Mucosa of descending colon (tissue), 3 donors: ENCODE measurements at regions not wholly inside any gene's neighbourhood (a gene's known extent, or its start where the extent isn't known, plus 50 kb on each side); places are given as distances from the start of the nearest gene placed in this dataset.
"Not testable (repeated sequence)": the region's sequence is repeated elsewhere in the genome, so short reads cannot be mapped to it uniquely, and the experiment has no call there.

Experiments used
- ATAC-seq: fragments of 200-7000 bp; cut with Tn5 transposase; one replicate; pipeline ENCODE4 v1.9.1; 2020; ENCODE audit warnings: mild to moderate bottlenecking, moderate library complexity
- DNase-seq, 3 donors: peaks; one replicate each; pipeline ENCODE4 v3.0.0-alpha.2; 2020
- H3K36me3 ChIP-seq: fragments of 200-600 bp; one replicate; pipeline ENCODE4 v1.8.0; 2021; ENCODE audit warnings: low read depth, mild to moderate bottlenecking
- H3K4me1 ChIP-seq: fragments of 200-600 bp; one replicate; pipeline ENCODE4 v1.8.0; 2021; ENCODE audit warnings: low read depth, mild to moderate bottlenecking
- H3K4me3 ChIP-seq: fragments of 200-600 bp; one replicate; pipeline ENCODE4 v1.8.0; 2021; ENCODE audit warnings: mild to moderate bottlenecking
- H3K9me3 ChIP-seq: fragments of 200-600 bp; one replicate; pipeline ENCODE4 v1.8.0; 2021; ENCODE audit warnings: mild to moderate bottlenecking
- intact Hi-C, 2 donors: fragments of 100-400 bp; cut with DNase I in 1 of 2; cut with micrococcal nuclease in 1 of 2; formaldehyde crosslinking; loops; one replicate each; pipeline versions ENCODE4 v1.11.0 to v1.11.1; 2022; cut with DNase I, micrococcal nuclease
- TF ChIP-seq, protein P1 (sequence below): fragments of 200-600 bp; IDR thresholded peaks from one replicate; pipeline ENCODE4 v1.8.0; 2022; ENCODE audit warnings: antibody characterized with exemption, mild to moderate bottlenecking
- donor health status: DM: no; HTN: no; CAD: no; lungs with moderate emphysema.
- donor health status: DM: no; HTN: no; CAD: no.
- donor health status: DM: no; HTN: yes; CAD: no.

DNA sequence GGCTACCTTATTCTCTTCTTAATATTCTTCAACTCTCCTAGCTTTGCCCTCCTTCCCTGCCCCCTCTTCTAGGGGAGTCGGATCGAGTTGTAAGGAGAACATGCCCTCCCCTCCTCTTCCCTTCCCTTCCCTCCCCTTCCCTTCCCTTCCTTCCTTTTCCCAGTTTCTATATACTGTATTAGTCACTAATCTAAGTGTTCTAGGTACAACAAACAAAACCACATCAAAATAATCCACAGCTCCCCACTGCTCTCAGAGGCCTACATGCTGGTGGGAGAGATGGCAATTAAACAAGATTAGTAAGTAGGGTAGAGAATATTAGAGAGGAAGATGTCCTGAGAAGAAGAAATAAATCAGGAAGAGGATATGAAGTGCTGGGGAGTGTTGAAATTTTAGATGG, 119.9 kb upstream of the PZP start:
- Histone ChIP-seq H3K4me3 (no peak overlapping the region), H3K36me3 (no peaks in the 10 kb centered on the region), H3K9me3 (no peaks in the 10 kb centered on the region), H3K4me1 (no peaks in the 10 kb centered on the region)
- TF ChIP-seq, protein P1, sequence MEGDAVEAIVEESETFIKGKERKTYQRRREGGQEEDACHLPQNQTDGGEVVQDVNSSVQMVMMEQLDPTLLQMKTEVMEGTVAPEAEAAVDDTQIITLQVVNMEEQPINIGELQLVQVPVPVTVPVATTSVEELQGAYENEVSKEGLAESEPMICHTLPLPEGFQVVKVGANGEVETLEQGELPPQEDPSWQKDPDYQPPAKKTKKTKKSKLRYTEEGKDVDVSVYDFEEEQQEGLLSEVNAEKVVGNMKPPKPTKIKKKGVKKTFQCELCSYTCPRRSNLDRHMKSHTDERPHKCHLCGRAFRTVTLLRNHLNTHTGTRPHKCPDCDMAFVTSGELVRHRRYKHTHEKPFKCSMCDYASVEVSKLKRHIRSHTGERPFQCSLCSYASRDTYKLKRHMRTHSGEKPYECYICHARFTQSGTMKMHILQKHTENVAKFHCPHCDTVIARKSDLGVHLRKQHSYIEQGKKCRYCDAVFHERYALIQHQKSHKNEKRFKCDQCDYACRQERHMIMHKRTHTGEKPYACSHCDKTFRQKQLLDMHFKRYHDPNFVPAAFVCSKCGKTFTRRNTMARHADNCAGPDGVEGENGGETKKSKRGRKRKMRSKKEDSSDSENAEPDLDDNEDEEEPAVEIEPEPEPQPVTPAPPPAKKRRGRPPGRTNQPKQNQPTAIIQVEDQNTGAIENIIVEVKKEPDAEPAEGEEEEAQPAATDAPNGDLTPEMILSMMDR = no peak
- ATAC-seq (no peak), DNase-seq (no peak)
- intact Hi-C loops = no loop called here

DNA sequence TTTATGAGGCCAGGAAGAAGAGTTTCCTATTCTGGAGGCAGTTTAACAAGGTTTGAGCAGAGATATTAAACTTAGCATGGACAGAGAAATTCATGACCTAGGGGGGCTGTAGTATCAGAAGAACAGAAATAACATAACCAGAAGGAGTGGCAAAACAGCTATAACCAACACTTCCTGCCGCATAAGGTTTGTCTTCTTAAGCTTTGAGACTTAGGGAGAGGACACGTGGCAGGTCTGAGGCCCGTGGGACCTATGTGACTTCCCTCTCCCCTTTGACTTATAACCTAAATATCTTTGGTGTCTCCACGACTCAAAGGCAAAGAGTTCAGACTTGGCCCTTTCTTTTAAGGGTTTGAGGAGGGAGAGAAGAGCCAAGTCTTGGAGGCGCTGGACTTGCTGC, 119.1 kb upstream of the PZP start:
- no peaks in the 10 kb centered on the region for H3K36me3 ChIP-seq
- H3K9me3 ChIP-seq = no peaks in the 10 kb centered on the region
- ATAC-seq (no peak), DNase-seq (no peak)
- H3K4me1 ChIP-seq = no peaks in the 10 kb centered on the region
- TF ChIP-seq, protein P1 = no peak
- intact Hi-C loops = no loop called here
- no peak overlapping the region for H3K4me3 ChIP-seq

DNA sequence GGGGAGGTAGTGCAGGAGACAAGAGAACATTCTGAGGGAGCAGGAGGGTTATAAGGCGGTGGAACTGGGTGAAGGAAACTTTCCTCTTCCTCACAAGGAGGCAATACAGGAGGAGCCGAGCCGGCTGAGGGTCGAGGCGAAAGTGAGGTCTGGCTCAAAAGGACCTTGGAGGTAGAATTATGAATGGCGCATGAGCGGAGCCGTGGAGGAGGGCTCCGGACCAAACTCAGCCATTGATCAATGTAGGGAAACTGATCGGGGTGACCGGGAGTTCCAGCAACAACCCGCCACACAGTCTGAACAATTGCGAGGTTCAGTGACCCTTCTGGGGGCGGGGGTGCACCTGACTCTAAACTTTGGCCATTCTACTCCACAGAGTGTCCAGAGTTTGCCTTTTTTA, 118.7 kb upstream of the PZP start:
- DNase-seq, ATAC-seq, H3K4me3 ChIP-seq, H3K4me1 ChIP-seq, H3K36me3 ChIP-seq, intact Hi-C loops, H3K9me3 ChIP-seq: not testable (repeated sequence)

DNA sequence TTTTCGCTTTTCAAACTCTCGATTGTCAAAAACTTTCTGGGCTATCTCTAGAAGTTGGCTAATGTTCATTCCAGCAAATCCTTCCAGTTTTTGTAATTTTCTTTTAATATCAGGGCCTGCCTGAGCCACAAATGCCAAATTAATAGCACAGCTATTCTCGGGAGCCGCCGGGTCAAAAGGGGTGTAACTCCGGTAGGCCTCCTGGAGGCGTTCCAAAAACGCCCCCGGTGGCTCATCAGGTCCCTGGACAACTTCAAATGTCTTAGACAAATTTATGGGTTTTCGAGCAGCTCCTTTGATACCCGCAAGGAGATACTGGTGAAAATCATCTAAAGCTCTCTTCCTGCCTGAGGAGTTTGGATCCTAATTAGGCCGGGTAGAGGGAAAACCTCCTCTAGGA, 117.9 kb upstream of the PZP start:
- H3K36me3 ChIP-seq = no peaks in the 10 kb centered on the region
- no peaks in the 10 kb centered on the region for H3K4me1 ChIP-seq
- H3K9me3 ChIP-seq = no peaks in the 10 kb centered on the region
- H3K4me3 ChIP-seq = no peak overlapping the region
- TF ChIP-seq, protein P1 = no peak
- DNase-seq (no peak), ATAC-seq (no peak)
- intact Hi-C loops = no loop called here

DNA sequence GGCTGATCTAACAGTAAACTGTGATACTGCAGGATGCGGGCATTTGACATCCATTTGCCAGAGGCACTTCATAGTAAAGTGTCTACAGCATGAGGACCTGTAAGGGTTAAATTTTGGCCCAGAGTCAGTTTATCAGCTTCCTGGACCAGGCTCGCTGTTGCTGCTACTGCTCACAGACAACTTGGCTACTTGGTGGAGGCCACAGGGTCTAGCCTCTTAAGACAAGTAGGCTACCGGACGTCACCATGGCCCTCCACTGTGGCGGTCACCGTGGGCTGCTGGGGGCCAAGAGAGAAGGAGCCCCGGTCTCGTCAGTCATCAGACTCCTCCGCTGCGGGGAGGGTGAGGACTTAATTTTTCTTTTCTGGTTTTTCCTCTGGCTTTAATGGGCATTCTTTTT, 117.3 kb upstream of the PZP start:
- intact Hi-C loops = no loop called here
- ATAC-seq = no peak

DNA sequence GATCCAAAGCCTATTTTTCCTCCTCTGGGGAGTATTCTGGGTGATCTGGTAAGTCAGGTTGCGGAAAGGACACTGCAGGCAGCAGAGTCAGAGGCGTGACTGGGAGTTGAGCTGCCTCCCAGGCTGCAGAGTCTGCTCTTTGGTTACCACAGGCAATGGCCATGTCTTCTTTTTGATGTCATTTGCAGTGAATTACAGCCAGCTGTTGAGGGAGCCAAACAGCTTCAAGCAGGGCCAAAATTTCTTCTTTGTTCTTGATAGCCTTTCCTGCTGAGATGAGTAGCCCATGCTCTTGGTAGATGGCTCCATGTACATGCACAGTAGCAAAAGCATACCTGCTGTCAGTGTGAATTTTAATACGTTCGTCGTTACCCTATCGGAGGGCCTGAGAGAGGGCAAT, 116.6 kb upstream of the PZP start:
- TF ChIP-seq, protein P1 = no peak
- DNase-seq (no peak), ATAC-seq (no peak)
- intact Hi-C loops = no loop called here
- no peak overlapping the region for H3K4me3 ChIP-seq
- no peaks in the 10 kb centered on the region for H3K36me3 ChIP-seq
- no peaks in the 10 kb centered on the region for H3K9me3 ChIP-seq
- H3K4me1 ChIP-seq = no peaks in the 10 kb centered on the region

More for the DNA sequence above, 117.3 kb upstream of the PZP start:
- Histone ChIP-seq H3K4me3 (no peak overlapping the region), H3K36me3 (no peaks in the 10 kb centered on the region), H3K4me1 (no peaks in the 10 kb centered on the region), H3K9me3 (no peaks in the 10 kb centered on the region)
- no peak for DNase-seq
- TF ChIP-seq, protein P1 = no peak
